WERI-Rb-1 (cell line): ENCODE measurements at regions not wholly inside any gene's neighbourhood (a gene's known extent, or its start where the extent isn't known, plus 50 kb on each side); places are given as distances from the start of the nearest gene placed in this dataset.

ENCODE experiments used
- DNase-seq: peaks from one replicate; pipeline ENCODE4 v3.0.0-alpha.2; 2020
- H3K27ac ChIP-seq: fragments of 250-450 bp; sonication (Bioruptor Pico); 2 replicates; pipeline ENCODE4 v1.5.1; 2020; ENCODE audit warnings: mild to moderate bottlenecking, moderate library complexity
- H3K27me3 ChIP-seq: fragments of 250-450 bp; sonication (Bioruptor Pico); 2 replicates; pipeline ENCODE4 v1.5.1; 2021; ENCODE audit warnings: mild to moderate bottlenecking, low read depth, moderate library complexity; ENCODE audit not compliant: insufficient read depth, severe bottlenecking
- H3K36me3 ChIP-seq: fragments of 250-450 bp; sonication (Bioruptor Pico); 2 replicates; pipeline ENCODE4 v1.5.1; 2020; ENCODE audit warnings: mild to moderate bottlenecking, moderate library complexity
- H3K4me3 ChIP-seq: 2 replicates; pipeline ENCODE4 v1.5.1; 2011; ENCODE audit warnings: low read depth, mild to moderate bottlenecking, control low read depth, low read length
- H3K9me3 ChIP-seq: fragments of 250-450 bp; sonication (Bioruptor Pico); 2 replicates; pipeline ENCODE4 v1.5.1; 2021; ENCODE audit warnings: mild to moderate bottlenecking, moderate library complexity; ENCODE audit not compliant: severe bottlenecking
- TF ChIP-seq, protein P1 (sequence below): IDR thresholded peaks from 2 replicates; pipeline ENCODE4 v1.5.1; 2011; ENCODE audit warnings: low read depth, mild to moderate bottlenecking, control low read depth, inconsistent platforms, low read length

DNA sequence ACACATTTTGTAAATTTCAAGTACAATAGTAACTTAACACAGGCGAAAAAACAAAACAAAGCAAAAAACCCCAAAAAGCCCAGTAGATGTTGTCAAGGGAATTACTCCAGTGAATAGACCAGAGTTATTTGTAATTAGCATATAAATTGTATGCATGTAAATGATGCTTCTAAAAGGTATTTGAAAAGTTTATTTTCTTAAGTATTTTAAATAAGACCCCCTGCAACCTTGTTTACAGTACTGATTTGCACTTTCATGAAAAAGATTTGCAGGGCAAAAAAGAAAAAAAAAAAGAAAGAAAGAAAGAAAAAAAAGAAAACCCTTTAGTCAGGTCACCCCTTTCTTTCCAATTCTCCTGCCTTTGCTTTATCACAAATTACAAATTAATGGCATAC is 372.3 kb upstream of the IRX2 start:
- H3K27me3 ChIP-seq, result peaks cover 99% of the 10 kb centered on the region
- peaks cover 3% of the 10 kb centered on the region for H3K9me3 ChIP-seq
- TF ChIP-seq, protein P1, sequence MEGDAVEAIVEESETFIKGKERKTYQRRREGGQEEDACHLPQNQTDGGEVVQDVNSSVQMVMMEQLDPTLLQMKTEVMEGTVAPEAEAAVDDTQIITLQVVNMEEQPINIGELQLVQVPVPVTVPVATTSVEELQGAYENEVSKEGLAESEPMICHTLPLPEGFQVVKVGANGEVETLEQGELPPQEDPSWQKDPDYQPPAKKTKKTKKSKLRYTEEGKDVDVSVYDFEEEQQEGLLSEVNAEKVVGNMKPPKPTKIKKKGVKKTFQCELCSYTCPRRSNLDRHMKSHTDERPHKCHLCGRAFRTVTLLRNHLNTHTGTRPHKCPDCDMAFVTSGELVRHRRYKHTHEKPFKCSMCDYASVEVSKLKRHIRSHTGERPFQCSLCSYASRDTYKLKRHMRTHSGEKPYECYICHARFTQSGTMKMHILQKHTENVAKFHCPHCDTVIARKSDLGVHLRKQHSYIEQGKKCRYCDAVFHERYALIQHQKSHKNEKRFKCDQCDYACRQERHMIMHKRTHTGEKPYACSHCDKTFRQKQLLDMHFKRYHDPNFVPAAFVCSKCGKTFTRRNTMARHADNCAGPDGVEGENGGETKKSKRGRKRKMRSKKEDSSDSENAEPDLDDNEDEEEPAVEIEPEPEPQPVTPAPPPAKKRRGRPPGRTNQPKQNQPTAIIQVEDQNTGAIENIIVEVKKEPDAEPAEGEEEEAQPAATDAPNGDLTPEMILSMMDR, result no peak
- DNase-seq, result no peak
- no peaks in the 10 kb centered on the region for H3K36me3 ChIP-seq
- H3K4me3 ChIP-seq, result no peak overlapping the region
- no peak overlapping the region for H3K27ac ChIP-seq

DNA sequence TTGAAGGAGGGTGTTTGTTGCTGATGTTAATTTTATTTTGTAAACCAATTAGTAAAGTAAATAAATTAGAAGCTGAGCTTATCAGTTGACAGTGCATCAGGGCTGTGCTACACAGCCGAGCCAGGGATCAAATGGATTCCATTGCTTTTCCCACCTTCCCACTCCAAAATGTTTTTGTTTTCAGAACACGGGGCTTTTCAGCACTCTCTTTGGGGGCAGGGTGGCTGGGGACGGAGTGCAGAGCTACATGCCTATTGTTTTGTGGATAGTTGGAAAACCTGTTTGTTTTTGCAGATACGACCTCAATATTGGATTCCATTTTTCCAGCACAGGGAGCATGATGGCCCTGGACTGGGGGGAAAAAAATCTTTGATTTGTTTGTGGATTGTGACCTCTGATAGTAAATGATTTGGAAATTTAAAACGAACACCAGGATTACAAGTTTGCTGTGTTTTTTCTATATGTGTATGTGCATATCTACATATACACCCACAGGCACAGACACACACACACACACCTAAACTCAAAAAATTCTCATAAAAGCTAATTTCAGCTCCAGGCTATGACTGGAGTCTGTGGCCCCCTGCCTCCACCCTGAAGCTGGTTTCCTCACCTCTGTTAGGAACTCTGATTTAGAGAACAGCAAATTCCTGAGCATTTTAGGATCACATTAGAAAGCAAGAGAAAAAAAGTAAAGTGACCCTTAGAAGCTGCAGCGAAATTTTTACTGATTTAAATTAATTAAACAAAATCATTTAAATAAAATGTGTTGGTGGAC is 371.7 kb upstream of the IRX2 start:
- Histone ChIP-seq H3K27ac (no peak overlapping the region), H3K36me3 (no peaks in the 10 kb centered on the region), H3K27me3 (peaks cover 99% of the 10 kb centered on the region), H3K9me3 (peaks cover 3% of the 10 kb centered on the region), H3K4me3 (no peak overlapping the region)
- TF ChIP-seq, protein P1, result no peak
- DNase-seq, result no peak

DNA sequence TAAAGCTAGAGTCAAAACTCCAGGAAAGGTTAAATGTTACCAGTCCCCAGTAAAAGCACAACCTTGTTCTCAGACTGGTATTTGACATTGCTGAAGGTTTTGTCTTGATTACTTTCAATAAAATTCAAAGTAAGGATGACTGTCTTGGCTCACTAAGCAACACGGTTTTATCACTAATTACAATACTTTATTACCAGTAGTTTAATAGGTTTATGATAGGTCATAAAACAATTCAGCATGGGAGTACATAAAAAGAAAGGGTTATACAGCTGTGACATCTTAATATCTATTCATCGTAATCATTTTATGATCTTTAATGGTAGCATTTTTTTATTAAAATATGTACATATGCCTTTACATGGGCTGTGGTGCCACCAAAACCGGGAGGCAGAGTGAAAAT is 370.7 kb upstream of the IRX2 start:
- no peak overlapping the region for H3K4me3 ChIP-seq
- peaks cover 3% of the 10 kb centered on the region for H3K9me3 ChIP-seq
- DNase-seq, result no peak
- H3K36me3 ChIP-seq, result no peaks in the 10 kb centered on the region
- H3K27ac ChIP-seq, result no peak overlapping the region
- H3K27me3 ChIP-seq, result peaks cover 99% of the 10 kb centered on the region
- TF ChIP-seq, protein P1, result no peak

DNA sequence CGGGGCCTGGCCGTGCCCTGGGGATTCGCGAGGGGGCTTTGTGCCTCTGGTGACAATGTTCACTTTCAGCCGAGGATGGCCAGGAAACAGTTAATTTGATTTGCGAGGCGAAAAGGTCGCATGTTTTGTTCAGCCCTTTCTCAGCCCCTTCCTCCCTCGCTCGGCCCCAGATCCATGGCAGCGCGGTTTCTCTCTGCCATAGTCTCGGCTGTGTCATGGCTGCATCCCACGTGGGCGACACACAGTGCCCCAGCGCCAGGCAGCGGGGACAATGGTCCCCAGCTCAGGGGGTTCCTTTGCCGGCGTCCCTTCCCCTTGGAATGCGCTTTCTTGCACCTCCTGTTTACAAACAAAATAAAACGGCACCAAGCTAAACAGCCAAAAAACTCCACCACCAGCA is 370.3 kb upstream of the IRX2 start:
- Histone ChIP-seq H3K4me3 (no peak overlapping the region), H3K9me3 (peaks cover 3% of the 10 kb centered on the region), H3K27ac (no peak overlapping the region), H3K27me3 (peaks cover 99% of the 10 kb centered on the region), H3K36me3 (no peaks in the 10 kb centered on the region)
- TF ChIP-seq, protein P1, result no peak
- no peak for DNase-seq

DNA sequence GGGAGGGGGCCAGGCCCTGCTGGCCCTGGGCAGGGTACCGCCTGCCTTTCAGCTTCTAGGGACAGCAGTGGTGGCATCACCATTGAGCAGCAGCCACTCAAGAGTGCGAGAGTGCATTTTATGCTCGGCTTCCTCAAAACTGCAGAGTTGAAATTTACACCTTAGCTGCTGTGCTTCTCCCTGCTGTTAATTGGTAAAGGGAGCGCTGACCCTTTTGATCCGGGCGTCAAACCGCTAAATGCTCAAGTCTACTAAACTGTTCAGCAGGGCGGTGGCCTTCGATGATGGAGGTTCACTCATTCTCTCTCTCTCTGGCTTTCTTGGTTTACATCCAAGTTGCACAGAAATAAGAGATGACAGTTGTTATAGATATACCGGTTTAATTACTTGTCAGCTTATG is 368.6 kb upstream of the IRX2 start:
- no peak overlapping the region for H3K4me3 ChIP-seq
- H3K27me3 ChIP-seq, result peaks cover 100% of the 10 kb centered on the region
- H3K36me3 ChIP-seq, result no peaks in the 10 kb centered on the region
- peaks cover 3% of the 10 kb centered on the region for H3K9me3 ChIP-seq
- TF ChIP-seq, protein P1, result no peak
- no peak overlapping the region for H3K27ac ChIP-seq
- DNase-seq, result no peak

DNA sequence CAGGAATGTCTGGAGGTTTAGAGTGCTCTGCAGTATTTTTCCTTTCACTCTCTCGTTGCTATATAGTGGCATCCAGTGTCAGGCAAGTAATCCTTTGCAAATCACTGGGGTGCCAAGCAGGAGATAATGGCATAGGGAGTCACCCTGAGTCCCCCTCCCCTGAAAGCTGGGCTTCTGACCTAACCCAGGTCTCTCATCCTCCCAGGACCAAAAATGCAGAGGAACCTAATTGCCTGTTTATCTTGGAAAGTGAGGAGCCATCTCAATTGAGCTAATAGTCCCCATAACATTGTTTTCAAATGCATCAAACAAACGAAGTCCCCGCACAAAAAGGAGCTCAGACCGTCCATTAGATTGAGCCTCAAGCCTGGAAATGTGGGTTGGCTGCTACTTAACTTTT is 368.0 kb upstream of the IRX2 start:
- Histone ChIP-seq H3K36me3 (no peaks in the 10 kb centered on the region), H3K27ac (no peak overlapping the region), H3K27me3 (peaks cover 100% of the 10 kb centered on the region), H3K9me3 (peaks cover 5% of the 10 kb centered on the region), H3K4me3 (no peak overlapping the region)
- DNase-seq, result no peak
- TF ChIP-seq, protein P1, result no peak
